NCI-H2081 treated with DMSO at 0.1 percent for 48 hours (cell line): ENCODE measurements at regions not wholly inside any gene's neighbourhood (a gene's known extent, or its start where the extent isn't known, plus 50 kb on each side); places are given as distances from the start of the nearest gene placed in this dataset.
"Not testable (repeated sequence)": the region's sequence is repeated elsewhere in the genome, so short reads cannot be mapped to it uniquely, and the experiment has no call there.

Experiments used
- DNase-seq: peaks from one replicate; lab custom pipeline; 2025; lab: John Stamatoyannopoulos, UW

GRCh38 chr16:7820816-7821215 lies 488.2 kb downstream of the RBFOX1 start:
- DNase-seq = no peak

GRCh38 chr16:7805686-7806396 lies 473.2 kb downstream of the RBFOX1 start:
- no peak for DNase-seq

- DNase-seq = no peak
Measured at GRCh38 chr16:7804635-7805195, 472.1 kb downstream of the RBFOX1 start.

GRCh38 chr16:7792346-7792745 lies 459.7 kb downstream of the RBFOX1 start:
- DNase-seq = no peak

GRCh38 chr16:7791028-7791590 lies 458.5 kb downstream of the RBFOX1 start:
- DNase-seq = no peak

GRCh38 chr16:7775072-7775488 lies 442.4 kb downstream of the RBFOX1 start:
- DNase-seq = no peak

GRCh38 chr16:7772722-7773121 lies 440.1 kb downstream of the RBFOX1 start:
- no peak for DNase-seq

- DNase-seq = not testable (repeated sequence)
Measured at GRCh38 chr16:7769091-7769490, 436.4 kb downstream of the RBFOX1 start.

- DNase-seq = no peak
Measured at GRCh38 chr16:7765079-7765550, 432.5 kb downstream of the RBFOX1 start.

GRCh38 chr16:7763111-7763510 lies 430.5 kb downstream of the RBFOX1 start:
- DNase-seq = no peak
